ENCODE measurements at regions not wholly inside any gene's neighbourhood (a gene's known extent, or its start where the extent isn't known, plus 50 kb on each side); places are given as distances from the start of the nearest gene placed in this dataset.

GRCh38 chr19:31671411-31672035 is 322.3 kb upstream of the TSHZ3 start:
- H3K27me3 ChIP-seq: no peaks in the 10 kb centered on the region
- intact Hi-C loops (cut with DNase I; ENCODE audit: low total_unique reads): no loop called here
- H3K36me3 ChIP-seq: no peaks in the 10 kb centered on the region
- in situ Hi-C loops (cut with MboI; ENCODE audit: low pct_ligation_motif_present in 1 of 4, low pct_unique_long_range_greater_than_20kb in 1 of 4, low sequenced_read_pairs in 3 of 4): no loop called here
- 77 to 85% methylated on average over 6 to 10 of the region's 10 CpGs for WGBS, 2 donors (ENCODE audit: low coverage in 1 of 2)
- DNase-seq: no peak
- H3K4me3 ChIP-seq: no peak overlapping the region
- no peak for TF ChIP-seq POLR2AphosphoS5 (IDR thresholded peaks at IDR 0.05)
- TF ChIP-seq EP300 (IDR thresholded peaks at IDR 0.05; ENCODE audit: low read depth): no peak
- TF ChIP-seq POLR2A (IDR thresholded peaks at IDR 0.05): no peak
- TF ChIP-seq, protein P1, sequence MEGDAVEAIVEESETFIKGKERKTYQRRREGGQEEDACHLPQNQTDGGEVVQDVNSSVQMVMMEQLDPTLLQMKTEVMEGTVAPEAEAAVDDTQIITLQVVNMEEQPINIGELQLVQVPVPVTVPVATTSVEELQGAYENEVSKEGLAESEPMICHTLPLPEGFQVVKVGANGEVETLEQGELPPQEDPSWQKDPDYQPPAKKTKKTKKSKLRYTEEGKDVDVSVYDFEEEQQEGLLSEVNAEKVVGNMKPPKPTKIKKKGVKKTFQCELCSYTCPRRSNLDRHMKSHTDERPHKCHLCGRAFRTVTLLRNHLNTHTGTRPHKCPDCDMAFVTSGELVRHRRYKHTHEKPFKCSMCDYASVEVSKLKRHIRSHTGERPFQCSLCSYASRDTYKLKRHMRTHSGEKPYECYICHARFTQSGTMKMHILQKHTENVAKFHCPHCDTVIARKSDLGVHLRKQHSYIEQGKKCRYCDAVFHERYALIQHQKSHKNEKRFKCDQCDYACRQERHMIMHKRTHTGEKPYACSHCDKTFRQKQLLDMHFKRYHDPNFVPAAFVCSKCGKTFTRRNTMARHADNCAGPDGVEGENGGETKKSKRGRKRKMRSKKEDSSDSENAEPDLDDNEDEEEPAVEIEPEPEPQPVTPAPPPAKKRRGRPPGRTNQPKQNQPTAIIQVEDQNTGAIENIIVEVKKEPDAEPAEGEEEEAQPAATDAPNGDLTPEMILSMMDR (IDR thresholded peaks at IDR 0.05): no peak
- H3K9me3 ChIP-seq: no peaks in the 10 kb centered on the region
- no peaks in the 10 kb centered on the region for H3K4me1 ChIP-seq
- H3K27ac ChIP-seq: no peak overlapping the region

DNA sequence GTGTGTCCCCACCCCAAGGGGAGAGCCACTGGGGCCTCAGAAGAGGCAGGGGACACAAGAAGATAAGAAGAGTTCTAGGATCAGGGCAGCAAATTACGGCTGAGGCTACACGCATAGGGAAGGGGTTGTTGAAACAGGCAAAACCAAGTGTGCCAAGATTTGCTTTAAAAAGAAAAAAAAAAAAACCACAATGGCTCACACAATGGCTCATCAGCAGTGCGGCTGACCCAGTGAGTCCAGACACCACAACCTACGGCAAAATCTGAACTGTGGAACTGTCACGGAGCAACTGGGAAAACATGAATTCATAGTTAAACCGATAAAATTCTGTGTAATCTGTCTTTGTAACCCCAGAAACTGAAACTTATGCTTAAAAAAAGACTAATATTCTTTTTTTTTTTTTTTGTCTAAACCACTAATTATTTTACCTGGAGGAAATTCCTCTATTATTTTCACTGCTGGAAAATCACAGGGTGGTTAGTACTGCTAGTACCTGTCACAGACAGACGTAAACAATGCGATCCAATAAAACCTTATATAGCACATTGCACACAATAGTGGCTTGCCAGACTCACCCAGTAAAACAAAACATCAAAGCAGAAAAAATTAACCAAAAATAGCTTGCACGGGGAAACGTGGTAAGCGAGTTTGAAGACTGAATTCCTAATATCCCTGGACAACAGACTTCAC is 325.4 kb upstream of the TSHZ3 start:
- Histone ChIP-seq H3K4me1 (no peaks in the 10 kb centered on the region), H3K27me3 (no peaks in the 10 kb centered on the region), H3K27ac (no peak overlapping the region), H3K36me3 (no peaks in the 10 kb centered on the region), H3K4me3 (no peak overlapping the region), H3K9me3 (no peaks in the 10 kb centered on the region)
- in situ Hi-C loops (cut with MboI; ENCODE audit: low pct_ligation_motif_present in 1 of 4, low pct_unique_long_range_greater_than_20kb in 1 of 4, low sequenced_read_pairs in 3 of 4) (loop anchor here in 1 of 4 donors (25.0 kb wide), 1 partner anchor 363 kb away; no protein-coding TSS in a partner anchor), intact Hi-C loops (cut with DNase I; ENCODE audit: low total_unique reads) (no loop called here)
- TF ChIP-seq EP300 (IDR thresholded peaks at IDR 0.05; ENCODE audit: low read depth): no peak
- TF ChIP-seq POLR2A (IDR thresholded peaks at IDR 0.05): no peak
- TF ChIP-seq, protein P1 (IDR thresholded peaks at IDR 0.05): no peak
- DNase-seq: no peak
- WGBS, 2 donors (ENCODE audit: low coverage in 1 of 2): 46 to 56% methylated on average over 11 of the region's 11 CpGs

DNA sequence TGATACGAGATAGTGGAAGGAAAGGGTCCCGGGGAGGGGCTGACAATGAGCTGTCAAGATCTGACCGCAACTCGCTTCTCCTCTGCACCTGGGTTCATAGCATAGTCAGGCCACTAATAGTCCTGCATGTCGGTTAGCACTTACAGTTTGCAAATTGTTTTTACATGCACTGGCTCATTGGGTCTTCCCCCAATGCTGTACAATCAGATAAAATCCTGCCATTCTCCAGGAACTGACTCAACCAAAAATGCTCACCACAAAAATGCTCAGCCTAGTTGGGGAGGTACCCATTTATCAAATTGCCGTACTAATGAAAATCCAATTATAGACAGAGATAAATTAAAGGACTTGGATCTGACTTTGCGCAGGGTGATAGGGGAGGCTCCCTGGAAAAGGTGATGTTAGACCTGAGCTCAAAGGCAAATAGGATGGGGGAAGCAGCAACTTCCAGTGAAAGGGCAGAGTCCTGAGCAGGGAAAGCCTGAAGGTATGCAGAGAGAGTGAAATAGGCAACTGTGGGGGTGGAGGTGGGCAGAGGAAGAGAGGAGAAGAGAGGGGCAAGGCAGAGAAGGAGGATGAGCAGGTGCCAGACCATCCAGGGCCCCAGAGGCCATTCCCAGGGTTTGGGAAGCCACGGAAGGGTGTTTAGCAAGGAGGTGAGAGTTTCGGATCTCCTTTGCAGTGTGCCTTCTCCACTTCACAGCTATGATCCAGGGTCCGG is 326.1 kb upstream of the TSHZ3 start:
- no peak for DNase-seq
- in situ Hi-C loops (cut with MboI; ENCODE audit: low pct_ligation_motif_present in 1 of 4, low pct_unique_long_range_greater_than_20kb in 1 of 4, low sequenced_read_pairs in 3 of 4): loop anchor here in 1 of 4 donors (25.0 kb wide), 1 partner anchor 362 kb away; no protein-coding TSS in a partner anchor
- intact Hi-C loops (cut with DNase I; ENCODE audit: low total_unique reads): no loop called here
- Histone ChIP-seq H3K27me3 (no peaks in the 10 kb centered on the region), H3K27ac (no peak overlapping the region), H3K4me1 (no peaks in the 10 kb centered on the region), H3K4me3 (no peak overlapping the region), H3K36me3 (no peaks in the 10 kb centered on the region), H3K9me3 (no peaks in the 10 kb centered on the region)
- 60 to 67% methylated on average over 4 to 10 of the region's 10 CpGs for WGBS, 2 donors (ENCODE audit: low coverage in 1 of 2)
- TF ChIP-seq POLR2AphosphoS5 (IDR thresholded peaks at IDR 0.05) (no peak), POLR2A (IDR thresholded peaks at IDR 0.05) (no peak), EP300 (IDR thresholded peaks at IDR 0.05; ENCODE audit: low read depth) (no peak)
- TF ChIP-seq, protein P1 (IDR thresholded peaks at IDR 0.05): no peak

DNA sequence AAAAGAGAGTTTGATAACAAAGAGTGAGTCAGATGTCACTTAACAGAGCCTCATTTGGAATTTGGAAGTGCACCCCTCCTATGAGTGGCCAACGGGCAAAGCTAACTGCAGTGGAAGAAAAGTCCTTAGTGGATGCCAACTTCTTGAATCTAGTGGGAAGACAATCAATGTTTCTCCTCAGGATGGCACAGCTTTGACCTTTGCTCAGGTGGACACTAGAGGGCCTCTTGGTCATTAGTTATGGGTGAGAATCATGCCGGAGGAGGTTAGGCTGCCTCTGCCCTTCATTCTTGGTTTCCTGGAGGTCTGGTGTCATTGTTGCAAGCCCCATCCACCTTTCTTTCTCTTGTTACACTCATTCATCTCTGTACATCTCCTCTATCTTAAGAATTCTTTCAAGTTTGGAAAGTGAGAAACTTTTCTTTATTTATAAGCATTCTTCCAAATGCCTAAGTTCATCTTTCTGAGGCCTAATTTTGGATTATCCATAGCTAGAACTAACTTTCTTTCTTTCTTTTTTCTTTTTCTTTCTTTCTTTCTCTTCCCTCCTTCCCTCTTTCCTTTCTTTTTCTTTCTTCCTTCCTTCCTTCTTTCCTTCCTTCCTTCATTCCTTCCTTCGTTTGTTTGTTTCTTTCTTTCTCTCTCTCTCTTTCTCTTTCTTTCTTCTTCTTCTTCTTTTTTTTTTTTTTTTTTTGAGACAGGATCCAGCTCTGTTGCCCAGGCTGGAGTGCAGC is 327.2 kb upstream of the TSHZ3 start:
- no peaks in the 10 kb centered on the region for H3K36me3 ChIP-seq
- H3K9me3 ChIP-seq: no peaks in the 10 kb centered on the region
- in situ Hi-C loops (cut with MboI; ENCODE audit: low pct_ligation_motif_present in 1 of 4, low pct_unique_long_range_greater_than_20kb in 1 of 4, low sequenced_read_pairs in 3 of 4) (loop anchor here in 1 of 4 donors (25.0 kb wide), 1 partner anchor 361 kb away; no protein-coding TSS in a partner anchor), intact Hi-C loops (cut with DNase I; ENCODE audit: low total_unique reads) (no loop called here)
- no peak overlapping the region for H3K4me3 ChIP-seq
- H3K27ac ChIP-seq: no peak overlapping the region
- no peak for DNase-seq
- TF ChIP-seq POLR2AphosphoS5 (IDR thresholded peaks at IDR 0.05) (no peak), POLR2A (IDR thresholded peaks at IDR 0.05) (no peak), EP300 (IDR thresholded peaks at IDR 0.05; ENCODE audit: low read depth) (no peak)
- TF ChIP-seq, protein P1 (IDR thresholded peaks at IDR 0.05): peak in 1 of 5 experiments; percentile 14
- H3K27me3 ChIP-seq: no peaks in the 10 kb centered on the region
- 66 to 69% methylated on average over 2 to 3 of the region's 3 CpGs for WGBS, 2 donors (ENCODE audit: low coverage in 1 of 2)
- H3K4me1 ChIP-seq: no peaks in the 10 kb centered on the region

Data from transverse colon (tissue), 4 donors.